HG03558 (cell line): ENCODE measurements at regions not wholly inside any gene's neighbourhood (a gene's known extent, or its start where the extent isn't known, plus 50 kb on each side); places are given as distances from the start of the nearest gene placed in this dataset.

Experiments used
- ATAC-seq: cut with Tn5 transposase; IDR thresholded peaks from one replicate; pipeline ENCODE4 v1.9.1; 2021; ENCODE audit warnings: moderate number of reproducible peaks; ENCODE audit not compliant: unreplicated experiment; ENCODE audit errors: extremely low read depth

DNA sequence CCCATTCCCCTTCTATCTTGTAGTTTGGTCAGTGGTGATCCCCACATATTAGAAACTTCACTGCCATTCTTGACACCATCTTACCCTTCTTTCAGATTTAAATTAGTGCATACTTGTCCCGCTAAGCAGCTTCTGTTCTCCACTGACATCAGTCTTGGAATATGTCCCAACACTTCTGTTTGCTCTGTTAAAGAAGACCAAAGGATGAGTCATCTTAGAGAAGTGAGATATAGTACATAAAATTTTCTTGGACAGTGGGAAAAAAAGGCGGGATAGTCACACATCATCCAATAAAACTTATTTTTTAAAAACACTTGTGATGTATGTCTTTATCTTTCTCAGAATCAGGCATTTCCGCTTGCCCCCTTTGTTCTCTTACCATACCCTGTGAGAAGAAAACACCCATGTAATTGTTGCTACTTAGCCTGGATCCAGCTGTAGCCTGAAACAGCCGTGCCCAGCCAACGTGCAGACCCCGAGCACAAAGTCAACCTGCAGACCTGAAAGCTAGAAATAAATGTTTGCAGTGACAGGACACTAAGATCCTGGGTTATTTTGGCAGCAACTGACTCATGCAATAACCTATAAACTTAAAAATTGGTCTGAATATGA is 100.1 kb upstream of the PDE3A start:
- no peak for ATAC-seq

DNA sequence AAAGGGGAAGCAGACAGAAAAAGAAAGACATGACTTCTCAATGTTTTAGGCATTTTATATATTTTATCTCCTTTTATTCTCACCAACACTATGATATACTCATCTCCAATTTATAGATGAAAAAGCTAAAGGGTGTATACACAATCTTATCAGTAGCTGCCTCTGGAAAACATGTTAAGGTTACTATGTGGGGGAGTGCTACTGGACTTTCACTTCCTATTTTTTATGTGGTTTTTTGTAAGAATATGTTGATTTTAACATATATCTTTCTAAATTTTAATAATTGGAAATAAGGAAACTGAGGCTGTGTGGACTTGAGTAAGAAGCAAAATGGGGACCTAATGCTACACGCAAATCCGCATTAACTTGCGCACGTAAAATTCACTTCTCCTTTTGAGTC is 99.6 kb upstream of the PDE3A start:
- no peak for ATAC-seq

DNA sequence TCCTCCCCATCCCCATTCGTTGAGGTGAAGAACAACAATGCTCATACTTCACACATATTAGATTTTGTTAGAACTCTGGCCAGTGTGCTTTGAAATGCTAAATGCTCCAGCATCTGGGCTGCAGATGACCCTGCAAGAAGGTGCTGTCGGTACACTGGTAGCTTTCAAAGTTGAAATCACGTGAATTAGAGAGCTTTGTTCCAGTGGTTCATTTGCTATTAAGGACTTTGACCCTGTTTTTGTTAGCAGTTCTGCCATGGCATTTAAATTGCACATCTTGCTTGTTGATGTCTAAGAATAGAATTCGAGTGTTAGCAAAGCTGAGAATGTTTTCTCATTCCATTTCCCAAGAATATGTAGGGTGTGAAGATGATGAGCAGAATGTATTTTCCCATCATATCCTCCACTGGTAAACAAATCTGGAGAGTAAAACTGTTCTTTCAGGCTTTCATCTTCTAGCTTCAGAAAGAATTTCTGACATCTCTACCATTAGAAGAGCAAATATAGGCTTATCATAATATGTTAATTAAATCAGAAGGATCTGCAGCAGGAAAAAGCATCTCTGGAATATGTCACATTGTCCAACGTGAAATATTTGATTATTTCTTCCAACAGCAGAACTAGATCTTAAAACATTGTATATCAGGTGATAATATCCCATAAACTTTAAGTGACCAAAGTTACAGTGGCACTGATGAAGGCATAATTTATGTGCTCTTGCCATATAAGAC is 98.8 kb upstream of the PDE3A start:
- no peak for ATAC-seq

DNA sequence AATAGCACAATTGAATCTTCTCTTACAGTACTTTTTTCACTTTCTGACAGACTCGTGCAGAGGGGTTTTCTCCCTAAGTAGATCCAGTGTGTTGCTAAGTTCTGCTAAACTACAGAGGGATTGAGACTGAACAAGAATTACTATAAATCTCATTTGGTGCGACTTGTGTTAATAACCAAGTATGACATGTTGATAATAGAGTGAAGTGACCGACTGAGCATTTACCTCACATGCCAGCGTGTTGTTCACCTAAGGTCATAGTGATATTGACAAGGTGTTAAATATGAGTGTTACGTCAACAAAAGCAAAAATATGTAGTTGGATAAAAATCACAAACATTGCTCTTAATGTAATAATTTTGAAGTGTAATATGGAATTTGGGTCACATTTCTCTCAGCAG is 97.8 kb upstream of the PDE3A start:
- no peak for ATAC-seq

DNA sequence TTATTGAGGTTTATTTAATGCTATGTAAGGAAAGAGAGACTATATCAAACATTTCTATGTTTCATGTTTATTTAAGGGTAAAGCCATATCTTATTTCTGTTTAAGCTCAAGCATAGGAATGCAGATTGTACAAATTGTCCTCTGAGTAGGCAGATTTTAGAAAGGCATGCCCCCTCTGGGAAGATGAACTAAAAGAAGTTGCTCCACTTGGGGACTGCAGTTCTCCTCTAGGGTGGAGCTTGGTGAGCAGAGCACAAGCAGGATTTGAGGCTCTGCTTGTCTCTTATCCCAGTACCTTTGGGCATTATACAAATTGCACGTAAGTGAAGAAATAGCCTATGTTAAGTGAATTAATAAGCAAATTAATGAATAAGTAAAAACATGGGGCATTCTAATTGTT is 96.2 kb upstream of the PDE3A start:
- no peak for ATAC-seq

DNA sequence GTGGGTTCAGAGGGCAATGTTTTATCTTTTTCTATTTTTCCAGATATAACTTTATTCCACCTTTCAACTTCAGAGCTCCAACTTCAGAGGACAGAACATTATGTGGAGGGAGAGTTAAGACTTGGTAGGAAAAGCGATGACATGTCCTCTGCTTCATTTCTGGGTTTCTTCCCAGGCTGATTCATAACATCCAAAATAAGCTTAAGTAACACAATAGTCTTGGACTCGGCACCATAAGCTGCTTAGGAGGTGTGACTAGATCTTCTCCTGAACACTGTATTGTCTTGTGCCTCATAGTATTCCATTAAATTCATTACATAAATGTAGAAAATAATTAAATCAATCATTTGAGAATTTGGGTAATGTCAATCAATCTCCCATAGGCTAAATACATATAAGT is 95.5 kb upstream of the PDE3A start:
- no peak for ATAC-seq

DNA sequence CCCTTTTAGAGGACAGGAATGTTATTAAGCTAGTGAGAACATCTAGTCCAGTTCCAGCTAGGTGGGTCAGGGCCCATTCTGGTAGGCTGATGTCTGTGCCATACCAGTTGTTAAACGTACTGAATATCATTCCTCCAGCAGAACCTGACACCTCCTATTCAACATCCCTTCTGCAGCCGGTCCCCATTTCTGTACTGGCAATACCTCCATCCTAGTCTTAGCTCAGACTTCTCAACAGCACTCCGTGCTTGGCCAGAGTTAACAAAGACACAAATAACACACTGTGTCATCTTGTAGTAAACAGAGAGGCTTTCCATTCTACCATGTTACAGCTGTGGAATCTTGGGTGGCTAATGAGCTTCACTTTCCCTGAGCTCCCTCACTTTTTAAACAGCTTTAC is 94.3 kb upstream of the PDE3A start:
- ATAC-seq: no peak

DNA sequence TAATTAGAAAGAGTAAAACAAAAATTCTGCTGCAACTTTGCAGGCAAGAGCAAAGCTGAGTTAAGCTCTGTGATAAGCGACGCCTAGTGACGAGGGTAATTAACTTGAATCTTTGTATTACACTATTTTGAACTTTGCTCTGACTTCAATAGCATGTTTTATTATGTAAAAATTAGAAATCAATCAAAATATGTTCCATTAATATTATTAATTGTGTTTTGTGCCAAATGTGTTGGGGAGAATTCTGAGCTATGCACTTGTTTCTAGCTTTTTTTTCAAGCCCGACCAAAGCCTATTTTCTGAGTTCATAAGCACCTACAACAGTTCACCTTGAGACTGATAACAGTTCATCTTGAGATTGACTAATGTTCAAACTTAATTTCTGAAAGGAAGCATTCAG is 90.1 kb upstream of the PDE3A start:
- ATAC-seq: no peak

DNA sequence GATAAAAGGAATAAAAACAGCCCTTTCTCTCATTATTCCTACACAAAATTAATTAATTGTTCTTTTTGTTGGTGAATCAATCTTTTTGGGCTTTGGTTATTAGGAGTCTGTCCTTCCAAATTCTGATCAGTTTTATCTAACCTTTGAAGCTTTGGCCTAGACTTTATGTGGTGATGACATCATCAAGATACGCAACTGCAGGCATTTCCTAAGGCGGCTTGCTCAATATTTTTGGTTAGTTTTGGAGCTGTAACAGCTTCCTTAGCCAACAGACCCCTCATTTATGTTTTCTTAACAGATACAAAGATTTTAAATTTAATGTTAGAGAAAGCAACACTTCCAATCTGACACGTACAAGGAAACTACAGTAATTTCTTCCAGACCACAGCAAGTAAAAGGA is 87.8 kb upstream of the PDE3A start:
- no peak for ATAC-seq

DNA sequence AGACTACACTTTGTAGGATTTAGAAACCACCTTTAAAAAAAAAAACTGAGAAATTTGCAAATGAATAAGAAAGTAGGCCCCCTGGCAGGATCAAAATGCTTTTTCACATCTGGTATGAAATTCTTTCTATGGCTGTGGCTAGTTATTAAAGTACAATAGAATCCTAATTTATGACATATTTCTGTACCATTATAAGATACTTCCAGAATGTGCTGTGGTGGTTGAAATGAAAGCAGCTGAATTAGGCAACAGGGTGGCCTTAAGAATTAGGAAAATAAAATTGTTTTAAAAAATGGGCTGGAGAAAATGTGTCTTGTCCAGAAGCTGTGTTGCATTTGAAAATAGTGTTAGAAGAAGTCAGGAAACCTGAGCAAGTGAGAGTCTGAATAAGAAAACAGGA is 85.9 kb upstream of the PDE3A start:
- ATAC-seq: no peak

DNA sequence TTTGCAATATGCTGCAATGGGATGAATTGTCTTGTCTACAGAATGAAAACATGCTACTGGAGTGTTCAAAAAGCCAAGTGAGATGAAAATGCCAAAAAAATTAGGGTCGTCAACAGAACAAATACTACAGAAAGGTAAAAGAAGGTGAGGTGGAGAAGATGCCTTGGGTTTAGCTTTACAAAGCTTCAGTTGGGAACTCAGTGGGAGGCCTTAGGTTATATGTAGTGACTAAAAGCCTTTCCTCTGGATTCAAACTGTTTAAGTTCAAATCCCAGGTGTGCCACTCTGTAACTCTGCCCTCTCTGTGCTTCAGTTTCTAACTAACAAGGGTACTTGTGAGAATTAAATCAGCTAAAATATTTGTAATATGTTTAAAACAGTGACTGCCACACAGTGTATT is 84.9 kb upstream of the PDE3A start:
- ATAC-seq: no peak

DNA sequence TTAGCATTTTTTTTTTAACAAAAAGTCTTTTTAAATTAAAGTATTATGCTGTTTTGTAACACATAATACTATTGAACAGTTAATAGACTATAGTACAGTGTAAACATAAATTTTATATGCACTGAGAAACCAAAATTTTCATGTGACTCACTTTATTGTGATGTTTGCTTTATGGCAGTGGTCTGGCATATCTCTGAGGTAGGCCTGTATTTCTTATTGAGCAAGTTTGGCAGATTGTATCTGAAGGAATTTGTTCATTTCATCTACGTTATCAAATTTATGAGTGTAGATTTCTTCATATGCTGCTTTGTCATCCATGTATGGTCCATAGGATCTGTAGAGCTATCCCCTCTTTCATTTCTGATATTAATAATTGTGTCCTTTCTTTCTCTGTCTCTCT is 78.8 kb upstream of the PDE3A start:
- ATAC-seq: no peak

DNA sequence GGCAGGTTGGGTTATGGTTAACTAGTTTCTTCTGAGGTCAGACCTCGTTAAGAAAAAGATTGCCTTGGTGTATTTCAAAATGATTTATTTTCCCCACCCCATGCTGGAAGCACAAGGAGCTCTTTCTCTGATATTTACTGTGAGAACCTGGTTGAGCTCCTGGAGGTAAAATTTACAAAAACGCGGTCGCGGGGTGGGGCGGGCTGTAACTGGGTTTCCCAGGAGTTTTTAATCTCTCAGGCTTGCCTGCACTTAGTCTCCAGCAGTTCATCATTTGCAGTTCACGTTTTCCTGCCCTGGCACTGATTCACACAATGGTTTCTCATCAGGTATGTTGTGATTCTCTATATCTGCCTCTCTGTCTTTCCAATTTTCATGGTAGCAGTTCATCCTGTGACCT is 67.9 kb upstream of the PDE3A start:
- no peak for ATAC-seq

DNA sequence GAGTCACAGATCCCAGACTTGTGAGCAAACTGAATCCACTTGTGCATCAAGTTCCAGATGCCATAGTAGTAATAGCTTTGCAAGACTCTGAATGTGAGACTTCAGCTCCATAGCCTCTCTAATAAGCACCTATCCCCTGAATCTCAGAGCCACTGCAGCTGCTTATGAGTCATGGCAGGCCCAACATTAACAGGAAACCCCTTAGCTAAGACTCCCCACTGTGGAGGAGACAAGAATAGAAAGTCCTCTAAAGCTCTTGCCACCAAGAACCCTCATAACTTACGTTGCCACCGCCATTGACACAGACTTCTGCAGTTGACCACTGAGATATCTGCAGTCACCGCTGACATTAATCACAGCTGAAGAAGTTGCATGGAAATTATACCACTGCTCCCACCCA is 62.9 kb upstream of the PDE3A start:
- ATAC-seq: no peak

DNA sequence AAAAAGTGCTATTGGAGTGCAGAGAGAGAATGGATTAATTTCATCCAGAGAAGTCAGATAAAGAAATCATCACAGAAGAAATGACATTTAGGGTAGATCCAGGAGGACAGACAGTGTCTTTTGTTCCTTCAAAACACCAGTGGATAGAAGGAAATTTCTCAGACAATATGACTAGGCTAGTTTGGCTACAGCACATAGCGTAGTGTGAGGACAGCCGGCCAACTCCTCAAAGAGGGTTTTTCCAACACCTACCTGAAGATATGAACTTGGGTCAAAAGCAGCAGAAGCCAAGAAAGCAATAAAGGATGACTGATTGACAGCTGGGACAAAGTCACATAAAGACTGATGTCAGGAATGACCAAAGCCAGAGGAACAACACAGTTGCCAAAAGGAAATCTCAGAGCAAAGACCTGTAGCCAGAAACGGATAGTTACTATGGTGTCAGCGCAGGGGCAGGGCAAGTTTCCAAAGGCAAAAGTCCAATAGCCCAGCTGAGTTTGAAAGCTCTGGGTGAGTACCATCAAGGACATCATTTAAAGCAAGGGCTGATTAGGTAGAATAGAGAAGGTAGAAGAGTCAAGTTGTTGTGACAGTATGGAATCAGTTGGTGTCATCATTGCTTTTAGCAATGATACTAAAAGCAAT is 58.7 kb upstream of the PDE3A start:
- no peak for ATAC-seq

DNA sequence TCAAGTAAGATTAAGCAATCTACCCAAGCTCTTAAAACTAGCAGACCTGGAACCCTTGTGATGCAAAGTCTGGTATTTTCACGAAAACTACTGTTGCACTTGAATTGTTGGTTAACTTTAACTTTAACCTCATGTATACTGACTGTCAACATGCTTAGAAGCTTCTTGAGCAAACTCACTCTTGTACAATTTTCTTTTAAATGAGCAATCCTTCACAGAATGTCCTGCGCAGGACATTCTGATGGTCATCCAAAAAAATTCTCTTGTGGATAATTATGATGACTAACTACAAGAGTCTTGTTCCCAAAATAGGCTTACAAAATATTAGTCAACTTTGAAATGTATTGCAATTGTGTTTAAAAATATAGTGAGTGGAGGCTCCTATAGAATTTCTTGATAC is 54.0 kb upstream of the PDE3A start:
- ATAC-seq: no peak

DNA sequence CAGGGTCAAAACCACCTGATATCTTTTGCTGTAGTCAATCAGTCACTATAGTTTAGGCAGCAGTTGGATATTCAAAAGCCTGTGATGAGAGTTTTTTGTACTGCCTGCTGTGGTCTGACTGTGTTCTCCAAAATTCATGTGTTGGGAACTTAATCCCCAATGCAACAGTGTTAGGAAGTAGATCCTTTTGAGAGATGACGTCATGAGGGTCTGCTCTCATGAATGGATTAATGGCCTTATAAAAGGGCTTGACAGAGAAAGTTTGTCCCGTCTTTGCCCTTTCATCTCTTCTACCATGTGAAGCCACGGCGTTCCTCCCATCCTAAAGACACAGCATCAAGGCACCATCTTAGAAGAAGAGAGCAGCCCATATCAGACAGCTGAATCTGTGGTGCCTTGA is 50.8 kb upstream of the PDE3A start:
- ATAC-seq: no peak
